H9 (cell line): ENCODE measurements at regions not wholly inside any gene's neighbourhood (a gene's known extent, or its start where the extent isn't known, plus 50 kb on each side); places are given as distances from the start of the nearest gene placed in this dataset.

ENCODE experiments used
- DNase-seq: peaks from one replicate; pipeline ENCODE4 v3.0.0-alpha.2; 2017
- H2AFZ ChIP-seq: one replicate; pipeline ENCODE4 v1.6.1; 2013; ENCODE audit warnings: mild to moderate bottlenecking, low read length, control low read depth, moderate library complexity
- H2AK5ac ChIP-seq: 2 replicates; pipeline ENCODE4 v1.6.1; 2013; ENCODE audit warnings: low read length, control low read depth, mixed read lengths; ENCODE audit not compliant: insufficient read length
- H2BK120ac ChIP-seq: one replicate; pipeline ENCODE4 v1.6.1; 2013; ENCODE audit warnings: low read depth, mild to moderate bottlenecking, low read length, control low read depth, inconsistent platforms; ENCODE audit not compliant: poor library complexity, severe bottlenecking
- H2BK12ac ChIP-seq: 2 replicates; pipeline ENCODE4 v1.6.1; 2013; ENCODE audit warnings: low read length, control low read depth, mixed read lengths, low read depth; ENCODE audit not compliant: insufficient read length
- H2BK15ac ChIP-seq: 2 replicates; pipeline ENCODE4 v1.6.1; 2013; ENCODE audit warnings: low read depth, low read length, control low read depth
- H2BK20ac ChIP-seq: one replicate; pipeline ENCODE4 v1.6.1; 2013; ENCODE audit warnings: low read depth, mild to moderate bottlenecking, low read length, control low read depth, inconsistent platforms; ENCODE audit not compliant: poor library complexity, severe bottlenecking
- H2BK5ac ChIP-seq: 2 replicates; pipeline ENCODE4 v1.6.1; 2013; ENCODE audit warnings: low read length, control low read depth, mixed read lengths; ENCODE audit not compliant: insufficient read length
- H3K14ac ChIP-seq: 2 replicates; pipeline ENCODE4 v1.6.1; 2013; ENCODE audit warnings: low read length, control low read depth; ENCODE audit not compliant: insufficient read depth
- H3K18ac ChIP-seq: 2 replicates; pipeline ENCODE4 v1.6.1; 2013; ENCODE audit warnings: low read depth, mild to moderate bottlenecking, mixed read lengths, low read length, control low read depth; ENCODE audit not compliant: insufficient read length
- H3K23ac ChIP-seq: 2 replicates; pipeline ENCODE4 v1.6.1; 2013; ENCODE audit warnings: low read length, control low read depth, mixed read lengths, low read depth; ENCODE audit not compliant: insufficient read length
- H3K23me2 ChIP-seq: 2 replicates; pipeline ENCODE4 v1.6.1; 2013; ENCODE audit warnings: low read depth, mild to moderate bottlenecking, mixed read lengths, low read length, control low read depth; ENCODE audit not compliant: insufficient read length, poor library complexity, severe bottlenecking
- H3K27ac ChIP-seq: 2 replicates; pipeline ENCODE4 v1.5.1; 2013; ENCODE audit warnings: low read length, control low read depth, mixed read lengths, low read depth; ENCODE audit not compliant: insufficient read length
- H3K27me3 ChIP-seq: 2 replicates; pipeline ENCODE4 v1.6.1; 2013; ENCODE audit warnings: low read length, control low read depth, inconsistent platforms; ENCODE audit not compliant: insufficient read depth
- H3K4ac ChIP-seq: 2 replicates; pipeline ENCODE4 v1.6.1; 2013; ENCODE audit warnings: low read depth, mild to moderate bottlenecking, control low read depth, inconsistent platforms, low read length, moderate library complexity
- H3K4me1 ChIP-seq: 2 replicates; pipeline ENCODE4 v1.6.1; 2013; ENCODE audit warnings: low read length, control low read depth, inconsistent platforms; ENCODE audit not compliant: insufficient read depth
- H3K4me2 ChIP-seq: 2 replicates; pipeline ENCODE4 v1.6.1; 2013; ENCODE audit warnings: low read length, control low read depth, mixed read lengths; ENCODE audit not compliant: insufficient read length, insufficient read depth
- H3K56ac ChIP-seq: 2 replicates; pipeline ENCODE4 v1.6.1; 2013; ENCODE audit warnings: low read depth, mild to moderate bottlenecking, mixed read lengths, low read length, control low read depth; ENCODE audit not compliant: insufficient read length
- H3K79me1 ChIP-seq: 2 replicates; pipeline ENCODE4 v1.6.1; 2013; ENCODE audit warnings: low read depth, mild to moderate bottlenecking, moderate library complexity, low read length, control low read depth, inconsistent platforms; ENCODE audit not compliant: insufficient read depth, poor library complexity, severe bottlenecking
- H3K79me2 ChIP-seq: 2 replicates; pipeline ENCODE4 v1.6.1; 2013; ENCODE audit warnings: low read length, control low read depth, inconsistent platforms; ENCODE audit not compliant: insufficient read depth
- H3K9ac ChIP-seq: 2 replicates; pipeline ENCODE4 v1.6.1; 2013; ENCODE audit warnings: low read length, control low read depth, mixed read lengths; ENCODE audit not compliant: insufficient read length; ENCODE audit errors: extremely low read depth
- H3K9me3 ChIP-seq: one replicate; pipeline ENCODE4 v1.6.1; 2013; ENCODE audit warnings: low read depth, low read length, inconsistent platforms; ENCODE audit not compliant: control insufficient read depth
- H3T11ph ChIP-seq: one replicate; pipeline ENCODE4 v1.6.1; 2013; ENCODE audit warnings: mild to moderate bottlenecking, low read length, control low read depth, inconsistent platforms
- H4K20me1 ChIP-seq: one replicate; pipeline ENCODE4 v1.6.1; 2013; ENCODE audit not compliant: control insufficient read depth, insufficient read length, insufficient read depth
- H4K5ac ChIP-seq: 2 replicates; pipeline ENCODE4 v1.6.1; 2013; ENCODE audit warnings: low read depth, mild to moderate bottlenecking, mixed read lengths, low read length, control low read depth; ENCODE audit not compliant: insufficient read length
- H4K8ac ChIP-seq: replicated peaks from 2 replicates; pipeline ENCODE4 v1.6.1; 2013; ENCODE audit warnings: low read length, control low read depth, mixed read lengths, low read depth; ENCODE audit not compliant: insufficient read length
- H4K91ac ChIP-seq: 2 replicates; pipeline ENCODE4 v1.6.1; 2013; ENCODE audit warnings: low read depth, mild to moderate bottlenecking, moderate library complexity, mixed read lengths, low read length, control low read depth; ENCODE audit not compliant: insufficient read length
- H3K27ac Mint-ChIP-seq, 3 experiments: 2 replicates in 2 of 3; 3 replicates in 1 of 3; pipeline ENCODE4 v1.8.0; 2020 to 2021; ENCODE audit warnings: mixed read lengths in 3 of 3, mild to moderate bottlenecking in 1 of 3, moderate library complexity in 1 of 3
- H3K27me3 Mint-ChIP-seq: 2 replicates; pipeline ENCODE4 v1.8.0; 2021; ENCODE audit warnings: low read depth, mild to moderate bottlenecking, moderate library complexity, mixed read lengths
- H3K36me3 Mint-ChIP-seq, 3 experiments: 2 replicates in 2 of 3; 3 replicates in 1 of 3; pipeline ENCODE4 v1.8.0; 2020 to 2021; ENCODE audit warnings: low read depth in 3 of 3, mixed read lengths in 3 of 3; ENCODE audit not compliant: insufficient read depth in 1 of 3
- H3K4me1 Mint-ChIP-seq, 2 experiments: 2 replicates each; pipeline ENCODE4 v1.8.0; 2020; ENCODE audit warnings: mixed read lengths in 2 of 2
- H3K4me3 Mint-ChIP-seq, 2 experiments: 2 replicates in 1 of 2; 3 replicates in 1 of 2; pipeline ENCODE4 v1.8.0; 2020 to 2021; ENCODE audit warnings: mild to moderate bottlenecking in 2 of 2, mixed read lengths in 2 of 2, moderate library complexity in 1 of 2
- H3K9me3 Mint-ChIP-seq, 2 experiments: 2 replicates in 1 of 2; 3 replicates in 1 of 2; pipeline ENCODE4 v1.8.0; 2020; ENCODE audit warnings: mild to moderate bottlenecking in 2 of 2, mixed read lengths in 2 of 2, moderate library complexity in 1 of 2
- CTCF ChIP-seq: fragments of 200-600 bp; sonication (generic); conservative IDR thresholded peaks from 3 replicates; pipeline ENCODE4 v1.8.0; 2021; ENCODE audit warnings: antibody characterized with exemption, mild to moderate bottlenecking

GRCh38 chr3:28125342-28125741 lies 116.1 kb upstream of the CMC1 start:
- no peak overlapping the region for H3K4me3 Mint-ChIP-seq
- peaks cover 0 to 3% of the 10 kb centered on the region in 2 experiments; a peak in 1 of 4 replicates for H3K4me1 Mint-ChIP-seq
- no peaks in the 10 kb centered on the region for H3K23me2 ChIP-seq
- no peak overlapping the region for H2BK5ac ChIP-seq
- H2BK12ac ChIP-seq = no peak overlapping the region
- no peak for DNase-seq
- no peaks in the 10 kb centered on the region for H3K79me1 ChIP-seq
- no peak overlapping the region for H3K23ac ChIP-seq
- H3K4me2 ChIP-seq = no peak overlapping the region
- no peak overlapping the region for H2AFZ ChIP-seq
- no peak overlapping the region for H3K18ac ChIP-seq
- H3T11ph ChIP-seq = no peak overlapping the region
- no peaks in the 10 kb centered on the region for H3K4me1 ChIP-seq
- no peak overlapping the region for H3K56ac ChIP-seq
- H3K27ac Mint-ChIP-seq = no peak overlapping the region
- no peak overlapping the region for H4K8ac ChIP-seq
- no peak overlapping the region for H3K27ac ChIP-seq
- no peak overlapping the region for H4K91ac ChIP-seq
- H3K9ac ChIP-seq = no peak overlapping the region
- H2AK5ac ChIP-seq = no peak overlapping the region
- H4K5ac ChIP-seq = no peak overlapping the region
- H3K27me3 Mint-ChIP-seq = no peaks in the 10 kb centered on the region; the same call in 1 of the 2 replicates
- H2BK15ac ChIP-seq = no peak overlapping the region
- H4K20me1 ChIP-seq = no peaks in the 10 kb centered on the region
- no peak overlapping the region for H3K4ac ChIP-seq
- H3K9me3 Mint-ChIP-seq = no peaks in the 10 kb centered on the region
- no peak for TF ChIP-seq CTCF
- H2BK120ac ChIP-seq = no peak overlapping the region
- H3K27me3 ChIP-seq = no peaks in the 10 kb centered on the region
- H3K36me3 Mint-ChIP-seq = no peaks in the 10 kb centered on the region
- no peaks in the 10 kb centered on the region for H3K9me3 ChIP-seq
- no peaks in the 10 kb centered on the region for H3K79me2 ChIP-seq
- H3K14ac ChIP-seq = no peak overlapping the region
- H2BK20ac ChIP-seq = no peak overlapping the region
